Endodermal cell (in vitro differentiated cells): ENCODE measurements at regions not wholly inside any gene's neighbourhood (a gene's known extent, or its start where the extent isn't known, plus 50 kb on each side); places are given as distances from the start of the nearest gene placed in this dataset.

ENCODE experiments used
- DNase-seq: peaks from one replicate; pipeline ENCODE4 v3.0.0-alpha.2; 2017
- H3K27ac ChIP-seq: 2 replicates; pipeline ENCODE4 v1.5.1; 2013; ENCODE audit warnings: mild to moderate bottlenecking, low read depth, low read length, moderate library complexity
- H3K27me3 ChIP-seq: 2 replicates; pipeline ENCODE4 v1.6.1; 2013; ENCODE audit warnings: mild to moderate bottlenecking, low read length, moderate library complexity; ENCODE audit not compliant: insufficient read depth, control insufficient read depth, poor library complexity, severe bottlenecking
- H3K36me3 ChIP-seq: 2 replicates; pipeline ENCODE4 v1.7.0; 2013; ENCODE audit warnings: mild to moderate bottlenecking, low read length, moderate library complexity; ENCODE audit not compliant: control insufficient read depth, insufficient read depth
- H3K4me1 ChIP-seq: one replicate; pipeline ENCODE4 v1.7.0; 2013; ENCODE audit warnings: low read length; ENCODE audit not compliant: control insufficient read depth, insufficient read depth
- H3K4me3 ChIP-seq: 2 replicates; pipeline ENCODE4 v1.5.1; 2013; ENCODE audit warnings: mild to moderate bottlenecking, low read length, moderate library complexity
- H3K9ac ChIP-seq: 2 replicates; pipeline ENCODE4 v1.6.1; 2013; ENCODE audit warnings: mild to moderate bottlenecking, low read length, moderate library complexity; ENCODE audit not compliant: poor library complexity, severe bottlenecking; ENCODE audit errors: extremely low read depth
- H3K9me3 ChIP-seq: 2 replicates; pipeline ENCODE4 v1.6.1; 2013; ENCODE audit warnings: mild to moderate bottlenecking, low read length, moderate library complexity; ENCODE audit not compliant: control insufficient read depth
- H3K27ac Mint-ChIP-seq: 2 replicates; pipeline ENCODE4 v1.8.0; 2020; ENCODE audit warnings: mixed read lengths
- H3K27me3 Mint-ChIP-seq: 2 replicates; pipeline ENCODE4 v1.8.0; 2021; ENCODE audit warnings: mild to moderate bottlenecking, mixed read lengths; ENCODE audit not compliant: insufficient read depth
- H3K36me3 Mint-ChIP-seq: 2 replicates; pipeline ENCODE4 v1.8.0; 2020; ENCODE audit warnings: low read depth, mixed read lengths
- H3K4me1 Mint-ChIP-seq: 2 replicates; pipeline ENCODE4 v1.8.0; 2020; ENCODE audit warnings: mixed read lengths
- H3K4me3 Mint-ChIP-seq: 2 replicates; pipeline ENCODE4 v1.8.0; 2020; ENCODE audit warnings: mild to moderate bottlenecking, moderate library complexity, mixed read lengths
- H3K9me3 Mint-ChIP-seq: 2 replicates; pipeline ENCODE4 v1.8.0; 2020; ENCODE audit warnings: mild to moderate bottlenecking, mixed read lengths
- WGBS, 2 experiments: methylation state at CpG; one replicate each; pipeline versions ENCODE4 v1.1.5 to v1.1.7; 2013; ENCODE audit warnings: missing lambda C conversion rate in 2 of 2, mixed read lengths in 1 of 2; ENCODE audit not compliant: insufficient coverage in 1 of 2, insufficient read length in 1 of 2; 5-methylcytosine and 5-hydroxymethylcytosine counted together
- TF ChIP-seq, protein P1 (sequence below): fragments of 200-600 bp; sonication (generic); conservative IDR thresholded peaks from 2 replicates; pipeline ENCODE4 v1.5.0; 2021; ENCODE audit warnings: antibody characterized with exemption, mild to moderate bottlenecking

- Histone ChIP-seq H3K4me3 (no peak overlapping the region), H3K9me3 (no peaks in the 10 kb centered on the region), H3K27me3 (no peaks in the 10 kb centered on the region), H3K4me1 (no peaks in the 10 kb centered on the region), H3K36me3 (no peaks in the 10 kb centered on the region), H3K27ac (no peak overlapping the region), H3K9ac (no peak overlapping the region)
- no peak for DNase-seq
- Mint-ChIP-seq H3K27me3 (no peaks in the 10 kb centered on the region), H3K9me3 (no peaks in the 10 kb centered on the region), H3K27ac (no peak overlapping the region), H3K4me1 (peaks cover 2% of the 10 kb centered on the region), H3K4me3 (no peak overlapping the region), H3K36me3 (no peaks in the 10 kb centered on the region)
- 79 to 87% methylated on average over 3 of the region's 3 CpGs for WGBS, 2 experiments
- TF ChIP-seq, protein P1, sequence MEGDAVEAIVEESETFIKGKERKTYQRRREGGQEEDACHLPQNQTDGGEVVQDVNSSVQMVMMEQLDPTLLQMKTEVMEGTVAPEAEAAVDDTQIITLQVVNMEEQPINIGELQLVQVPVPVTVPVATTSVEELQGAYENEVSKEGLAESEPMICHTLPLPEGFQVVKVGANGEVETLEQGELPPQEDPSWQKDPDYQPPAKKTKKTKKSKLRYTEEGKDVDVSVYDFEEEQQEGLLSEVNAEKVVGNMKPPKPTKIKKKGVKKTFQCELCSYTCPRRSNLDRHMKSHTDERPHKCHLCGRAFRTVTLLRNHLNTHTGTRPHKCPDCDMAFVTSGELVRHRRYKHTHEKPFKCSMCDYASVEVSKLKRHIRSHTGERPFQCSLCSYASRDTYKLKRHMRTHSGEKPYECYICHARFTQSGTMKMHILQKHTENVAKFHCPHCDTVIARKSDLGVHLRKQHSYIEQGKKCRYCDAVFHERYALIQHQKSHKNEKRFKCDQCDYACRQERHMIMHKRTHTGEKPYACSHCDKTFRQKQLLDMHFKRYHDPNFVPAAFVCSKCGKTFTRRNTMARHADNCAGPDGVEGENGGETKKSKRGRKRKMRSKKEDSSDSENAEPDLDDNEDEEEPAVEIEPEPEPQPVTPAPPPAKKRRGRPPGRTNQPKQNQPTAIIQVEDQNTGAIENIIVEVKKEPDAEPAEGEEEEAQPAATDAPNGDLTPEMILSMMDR, result no peak
These were observed 653.5 kb upstream of the MGMT start for GRCh38 chr10:128813574-128813973.

DNA sequence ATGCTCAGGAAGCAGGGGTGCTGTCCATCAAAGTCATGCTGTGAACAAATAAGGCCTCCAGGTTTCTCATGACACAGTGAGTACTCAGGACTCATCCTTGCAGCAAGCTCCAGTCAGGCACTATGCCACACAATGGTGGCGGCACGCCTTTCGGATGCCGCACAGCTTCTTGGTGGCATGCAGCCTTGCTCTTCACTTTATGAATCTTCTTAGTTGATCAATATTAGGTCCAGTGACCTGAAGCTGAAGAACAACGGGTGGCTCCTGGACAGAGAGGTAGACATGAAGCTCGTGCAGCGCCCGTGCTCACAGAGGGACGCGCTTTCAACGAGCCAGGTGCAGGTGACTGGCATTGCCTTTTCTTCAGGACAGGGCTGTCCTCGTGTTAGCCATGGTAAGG is 653.0 kb upstream of the MGMT start:
- Mint-ChIP-seq H3K36me3 (no peaks in the 10 kb centered on the region), H3K4me1 (peaks cover 2% of the 10 kb centered on the region), H3K27me3 (no peaks in the 10 kb centered on the region), H3K9me3 (no peaks in the 10 kb centered on the region), H3K27ac (no peak overlapping the region), H3K4me3 (no peak overlapping the region)
- Histone ChIP-seq H3K4me1 (no peaks in the 10 kb centered on the region), H3K27ac (no peak overlapping the region), H3K9ac (no peak overlapping the region), H3K36me3 (no peaks in the 10 kb centered on the region), H3K9me3 (no peaks in the 10 kb centered on the region), H3K27me3 (peaks cover 3% of the 10 kb centered on the region), H3K4me3 (no peak overlapping the region)
- 93 to 94% methylated on average over 12 of the region's 12 CpGs for WGBS, 2 experiments
- DNase-seq, result no peak
- TF ChIP-seq, protein P1, result no peak

DNA sequence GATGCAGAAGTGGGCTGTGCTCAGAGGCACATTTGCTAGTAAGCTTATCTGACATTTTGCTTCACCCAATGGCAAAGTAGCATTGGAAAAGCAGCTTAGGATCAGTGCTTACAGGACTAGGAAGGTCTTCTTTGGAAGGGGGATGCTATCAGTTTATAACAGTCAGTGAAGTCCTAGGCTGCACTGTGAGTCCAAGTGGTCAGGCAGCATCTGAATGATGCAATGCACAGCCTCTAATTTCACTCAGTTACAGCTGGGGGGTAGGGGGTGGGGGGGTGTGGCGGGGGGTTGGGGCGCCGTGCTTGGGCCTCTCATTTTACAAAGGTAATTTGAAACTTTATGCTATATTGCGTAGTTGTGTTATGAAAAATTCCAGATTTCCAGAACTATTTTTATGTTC is 652.3 kb upstream of the MGMT start:
- WGBS, 2 experiments, result 100% methylated on average over 1 of the region's 4 CpGs; no CpG with 5 or more reads in 1 of the 2 experiments
- TF ChIP-seq, protein P1, result no peak
- Mint-ChIP-seq H3K27me3 (no peaks in the 10 kb centered on the region), H3K4me3 (no peak overlapping the region), H3K4me1 (peaks cover 2% of the 10 kb centered on the region), H3K27ac (no peak overlapping the region), H3K9me3 (no peaks in the 10 kb centered on the region), H3K36me3 (no peaks in the 10 kb centered on the region)
- no peaks in the 10 kb centered on the region for H3K9me3 ChIP-seq
- H3K27me3 ChIP-seq, result peaks cover 6% of the 10 kb centered on the region
- no peak overlapping the region for H3K9ac ChIP-seq
- no peak for DNase-seq
- H3K27ac ChIP-seq, result no peak overlapping the region
- H3K36me3 ChIP-seq, result no peaks in the 10 kb centered on the region
- no peak overlapping the region for H3K4me3 ChIP-seq
- no peaks in the 10 kb centered on the region for H3K4me1 ChIP-seq
